ENCODE measurements at regions not wholly inside any gene's neighbourhood (a gene's known extent, or its start where the extent isn't known, plus 50 kb on each side); places are given as distances from the start of the nearest gene placed in this dataset.

DNA sequence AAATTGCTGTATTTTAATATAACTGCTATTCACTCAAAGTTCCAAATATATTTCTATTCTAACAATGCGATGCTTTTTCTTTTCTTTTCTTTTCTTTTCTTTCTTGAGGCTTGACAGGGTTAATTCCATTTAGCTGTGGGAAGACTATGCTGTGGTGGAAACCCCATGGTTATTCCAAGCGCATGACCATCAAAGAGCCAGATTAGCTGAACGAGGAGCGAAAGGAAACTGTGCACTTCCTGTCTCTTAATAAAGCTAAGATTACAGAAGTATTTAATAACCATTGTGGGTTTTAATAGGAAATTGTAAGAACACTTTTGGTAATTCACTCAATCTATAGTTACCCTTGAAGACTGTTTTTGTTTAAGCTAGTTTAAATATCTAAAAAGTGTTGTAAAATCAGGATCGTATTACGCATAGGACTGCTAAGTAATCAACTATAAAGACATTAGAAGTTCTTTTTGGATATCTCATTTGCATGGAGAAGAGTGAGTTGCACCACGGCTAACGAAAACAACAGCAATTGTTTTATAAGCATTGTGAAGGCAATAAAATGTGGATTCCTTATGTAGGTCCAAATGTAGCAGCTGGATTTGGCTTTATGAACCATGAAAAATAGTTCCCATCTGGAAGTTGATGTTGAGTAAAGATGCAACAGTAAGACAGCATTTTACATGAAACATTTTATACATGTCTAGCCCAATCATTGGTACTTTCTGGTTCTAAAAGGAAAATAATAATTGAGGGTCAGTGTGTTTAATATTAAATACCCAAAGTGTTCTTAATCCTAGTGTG, 105.4 kb downstream of the ZIC1 start:
- TF ChIP-seq NFYB (IDR thresholded peaks at IDR 0.05; ENCODE audit: insufficient read depth, low read depth, low read length), result no peak
- no peak for TF ChIP-seq CHD2 (IDR thresholded peaks at IDR 0.05; ENCODE audit: borderline replicate concordance, low read depth, low read length)
- TF ChIP-seq CEBPZ (IDR thresholded peaks at IDR 0.05; ENCODE audit: low read depth, low read length), result no peak
- no peak for TF ChIP-seq EGR1 (IDR thresholded peaks at IDR 0.05; ENCODE audit: borderline replicate concordance in 1 of 2, low read depth in 2 of 2, low read length in 2 of 2)
- no peak for TF ChIP-seq TARDBP (IDR thresholded peaks at IDR 0.05; ENCODE audit: borderline replicate concordance)
- TF ChIP-seq, protein P1, sequence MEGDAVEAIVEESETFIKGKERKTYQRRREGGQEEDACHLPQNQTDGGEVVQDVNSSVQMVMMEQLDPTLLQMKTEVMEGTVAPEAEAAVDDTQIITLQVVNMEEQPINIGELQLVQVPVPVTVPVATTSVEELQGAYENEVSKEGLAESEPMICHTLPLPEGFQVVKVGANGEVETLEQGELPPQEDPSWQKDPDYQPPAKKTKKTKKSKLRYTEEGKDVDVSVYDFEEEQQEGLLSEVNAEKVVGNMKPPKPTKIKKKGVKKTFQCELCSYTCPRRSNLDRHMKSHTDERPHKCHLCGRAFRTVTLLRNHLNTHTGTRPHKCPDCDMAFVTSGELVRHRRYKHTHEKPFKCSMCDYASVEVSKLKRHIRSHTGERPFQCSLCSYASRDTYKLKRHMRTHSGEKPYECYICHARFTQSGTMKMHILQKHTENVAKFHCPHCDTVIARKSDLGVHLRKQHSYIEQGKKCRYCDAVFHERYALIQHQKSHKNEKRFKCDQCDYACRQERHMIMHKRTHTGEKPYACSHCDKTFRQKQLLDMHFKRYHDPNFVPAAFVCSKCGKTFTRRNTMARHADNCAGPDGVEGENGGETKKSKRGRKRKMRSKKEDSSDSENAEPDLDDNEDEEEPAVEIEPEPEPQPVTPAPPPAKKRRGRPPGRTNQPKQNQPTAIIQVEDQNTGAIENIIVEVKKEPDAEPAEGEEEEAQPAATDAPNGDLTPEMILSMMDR (IDR thresholded peaks at IDR 0.05 in 2 of 3, conservative IDR thresholded peaks at IDR 0.05 in 1 of 3; ENCODE audit: control insufficient read depth in 2 of 3, extremely low read depth in 1 of 3, insufficient read depth in 1 of 3, low read depth in 3 of 3, low read length in 3 of 3), result no peak
- no peak for TF ChIP-seq EZH2 (IDR thresholded peaks at IDR 0.05; ENCODE audit: borderline replicate concordance, control insufficient read depth, low read depth, low read length)
- no peak for TF ChIP-seq FOXM1 (IDR thresholded peaks at IDR 0.05; ENCODE audit: low read depth, low read length)
- TF ChIP-seq TCF12 (IDR thresholded peaks at IDR 0.05; ENCODE audit: low read depth, low read length), result no peak
- no peak for TF ChIP-seq NFIC (IDR thresholded peaks at IDR 0.05; ENCODE audit: low read depth, low read length)
- TF ChIP-seq, protein P2, sequence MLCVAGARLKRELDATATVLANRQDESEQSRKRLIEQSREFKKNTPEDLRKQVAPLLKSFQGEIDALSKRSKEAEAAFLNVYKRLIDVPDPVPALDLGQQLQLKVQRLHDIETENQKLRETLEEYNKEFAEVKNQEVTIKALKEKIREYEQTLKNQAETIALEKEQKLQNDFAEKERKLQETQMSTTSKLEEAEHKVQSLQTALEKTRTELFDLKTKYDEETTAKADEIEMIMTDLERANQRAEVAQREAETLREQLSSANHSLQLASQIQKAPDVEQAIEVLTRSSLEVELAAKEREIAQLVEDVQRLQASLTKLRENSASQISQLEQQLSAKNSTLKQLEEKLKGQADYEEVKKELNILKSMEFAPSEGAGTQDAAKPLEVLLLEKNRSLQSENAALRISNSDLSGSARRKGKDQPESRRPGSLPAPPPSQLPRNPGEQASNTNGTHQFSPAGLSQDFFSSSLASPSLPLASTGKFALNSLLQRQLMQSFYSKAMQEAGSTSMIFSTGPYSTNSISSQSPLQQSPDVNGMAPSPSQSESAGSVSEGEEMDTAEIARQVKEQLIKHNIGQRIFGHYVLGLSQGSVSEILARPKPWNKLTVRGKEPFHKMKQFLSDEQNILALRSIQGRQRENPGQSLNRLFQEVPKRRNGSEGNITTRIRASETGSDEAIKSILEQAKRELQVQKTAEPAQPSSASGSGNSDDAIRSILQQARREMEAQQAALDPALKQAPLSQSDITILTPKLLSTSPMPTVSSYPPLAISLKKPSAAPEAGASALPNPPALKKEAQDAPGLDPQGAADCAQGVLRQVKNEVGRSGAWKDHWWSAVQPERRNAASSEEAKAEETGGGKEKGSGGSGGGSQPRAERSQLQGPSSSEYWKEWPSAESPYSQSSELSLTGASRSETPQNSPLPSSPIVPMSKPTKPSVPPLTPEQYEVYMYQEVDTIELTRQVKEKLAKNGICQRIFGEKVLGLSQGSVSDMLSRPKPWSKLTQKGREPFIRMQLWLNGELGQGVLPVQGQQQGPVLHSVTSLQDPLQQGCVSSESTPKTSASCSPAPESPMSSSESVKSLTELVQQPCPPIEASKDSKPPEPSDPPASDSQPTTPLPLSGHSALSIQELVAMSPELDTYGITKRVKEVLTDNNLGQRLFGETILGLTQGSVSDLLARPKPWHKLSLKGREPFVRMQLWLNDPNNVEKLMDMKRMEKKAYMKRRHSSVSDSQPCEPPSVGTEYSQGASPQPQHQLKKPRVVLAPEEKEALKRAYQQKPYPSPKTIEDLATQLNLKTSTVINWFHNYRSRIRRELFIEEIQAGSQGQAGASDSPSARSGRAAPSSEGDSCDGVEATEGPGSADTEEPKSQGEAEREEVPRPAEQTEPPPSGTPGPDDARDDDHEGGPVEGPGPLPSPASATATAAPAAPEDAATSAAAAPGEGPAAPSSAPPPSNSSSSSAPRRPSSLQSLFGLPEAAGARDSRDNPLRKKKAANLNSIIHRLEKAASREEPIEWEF (IDR thresholded peaks at IDR 0.05; ENCODE audit: insufficient replicate concordance, low read depth, low read length), result no peak
- TF ChIP-seq, protein P3, sequence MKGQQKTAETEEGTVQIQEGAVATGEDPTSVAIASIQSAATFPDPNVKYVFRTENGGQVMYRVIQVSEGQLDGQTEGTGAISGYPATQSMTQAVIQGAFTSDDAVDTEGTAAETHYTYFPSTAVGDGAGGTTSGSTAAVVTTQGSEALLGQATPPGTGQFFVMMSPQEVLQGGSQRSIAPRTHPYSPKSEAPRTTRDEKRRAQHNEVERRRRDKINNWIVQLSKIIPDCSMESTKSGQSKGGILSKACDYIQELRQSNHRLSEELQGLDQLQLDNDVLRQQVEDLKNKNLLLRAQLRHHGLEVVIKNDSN (IDR thresholded peaks at IDR 0.05; ENCODE audit: borderline replicate concordance, extremely low read length, insufficient read depth, low read depth, low read length), result no peak
